ENCODE measurements at regions not wholly inside any gene's neighbourhood (a gene's known extent, or its start where the extent isn't known, plus 50 kb on each side); places are given as distances from the start of the nearest gene placed in this dataset.

DNA sequence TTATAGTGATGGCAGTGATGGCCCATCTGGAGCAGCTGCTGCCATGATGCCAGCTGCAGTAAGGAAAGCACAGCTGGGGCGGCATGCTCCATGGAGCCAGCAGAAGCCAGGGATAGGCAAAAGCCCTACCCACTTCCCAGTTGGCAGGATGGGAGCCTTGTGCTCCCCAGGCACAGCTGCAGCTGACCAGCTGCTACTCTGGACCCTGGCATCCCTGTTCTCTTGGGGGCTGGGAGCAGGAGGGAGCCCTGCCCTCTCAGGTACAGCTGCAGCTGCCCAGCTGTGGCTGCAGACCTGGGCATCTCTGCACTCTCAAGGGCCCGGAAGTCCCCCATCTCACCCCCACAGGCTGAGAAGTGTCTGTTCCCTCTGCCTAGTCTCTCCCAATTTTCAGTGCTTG, 531.9 kb downstream of the PCDH18 start:
- no peak for ATAC-seq

DNA sequence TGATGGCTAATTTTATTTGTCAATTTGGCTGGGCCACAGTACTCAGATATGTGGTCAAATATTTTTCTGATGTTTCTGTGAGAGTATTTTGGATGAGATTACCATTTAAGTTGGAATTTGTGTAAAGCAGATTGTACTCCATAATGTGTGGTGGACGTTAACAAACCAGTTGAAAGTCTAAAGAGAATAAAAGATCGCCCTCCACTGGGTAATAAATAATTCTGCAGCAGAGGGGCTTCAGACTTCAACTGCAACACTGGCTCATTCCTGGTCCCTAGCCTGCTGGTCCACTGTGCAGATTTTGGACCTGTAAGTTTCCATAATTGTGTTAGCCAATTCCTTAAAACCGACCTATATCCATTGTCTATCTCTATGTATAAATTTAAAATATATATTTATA, 540.3 kb downstream of the PCDH18 start:
- ATAC-seq (no peak), DNase-seq (no peak)
- intact Hi-C loops (cut with micrococcal nuclease), result no loop called here

More for the DNA sequence above, 531.9 kb downstream of the PCDH18 start:
- no peak for DNase-seq
- intact Hi-C loops (cut with micrococcal nuclease), result no loop called here

DNA sequence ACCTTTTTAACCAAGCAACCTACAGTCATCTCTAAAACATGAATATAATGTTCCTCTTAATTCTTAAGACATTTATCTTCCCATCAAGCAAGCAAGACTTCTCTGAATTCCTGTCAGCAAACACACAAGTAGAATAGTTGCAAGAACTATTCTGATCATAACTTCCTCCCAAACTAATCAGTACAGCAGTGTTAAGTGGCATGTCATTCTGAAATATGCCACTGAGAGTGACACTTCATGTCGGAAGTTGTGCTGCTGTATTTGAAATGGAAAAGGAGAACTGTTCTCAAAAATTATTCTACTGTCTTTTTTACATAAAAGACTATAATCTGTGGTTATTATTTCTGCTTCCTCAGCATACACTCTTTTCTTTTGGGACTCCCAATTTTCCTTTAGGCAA, 546.6 kb downstream of the PCDH18 start:
- DNase-seq, result no peak
- intact Hi-C loops (cut with micrococcal nuclease), result no loop called here
- no peak for ATAC-seq

DNA sequence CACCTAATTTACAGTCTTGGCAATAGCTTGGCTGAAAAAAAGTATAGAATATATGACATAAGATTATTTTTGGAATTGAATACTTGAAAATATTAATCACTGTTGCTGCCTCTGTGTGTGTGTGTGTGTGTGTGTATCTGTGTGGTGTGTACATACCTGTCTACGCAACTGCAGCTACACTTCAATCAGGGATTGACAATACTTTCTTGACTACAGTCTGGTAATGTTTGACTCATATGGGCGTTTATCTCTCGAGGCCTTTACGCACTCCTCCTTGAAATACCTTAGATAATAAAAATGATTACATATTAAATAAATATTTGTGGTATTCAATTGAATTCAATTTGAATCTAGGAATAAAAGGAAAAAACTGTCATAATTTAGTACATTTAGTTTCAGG, 565.2 kb downstream of the PCDH18 start:
- intact Hi-C loops (cut with micrococcal nuclease), result no loop called here

DNA sequence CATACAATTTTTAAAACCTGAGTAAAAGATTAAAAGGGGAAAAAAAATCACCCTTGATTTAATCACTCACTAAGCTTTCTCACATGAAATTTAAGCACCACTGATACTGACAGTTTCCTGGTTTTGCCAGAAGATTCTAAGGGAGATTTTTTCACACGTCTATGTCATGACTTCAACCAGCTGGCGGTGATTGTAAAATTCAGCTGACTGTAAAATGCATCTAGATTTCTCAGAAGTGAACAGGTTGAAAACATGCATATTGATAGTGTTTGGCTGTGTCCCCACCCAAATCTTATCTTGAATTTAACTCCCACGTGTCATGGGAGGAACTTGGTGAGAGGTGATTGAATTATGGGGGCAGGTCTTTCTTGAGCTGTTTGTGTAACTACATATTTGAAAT, 566.8 kb downstream of the PCDH18 start:
- intact Hi-C loops (cut with micrococcal nuclease), result no loop called here
- no peak for DNase-seq
- no peak for ATAC-seq

More for the DNA sequence above, 565.2 kb downstream of the PCDH18 start:
- ATAC-seq, result no peak
- no peak for DNase-seq

DNA sequence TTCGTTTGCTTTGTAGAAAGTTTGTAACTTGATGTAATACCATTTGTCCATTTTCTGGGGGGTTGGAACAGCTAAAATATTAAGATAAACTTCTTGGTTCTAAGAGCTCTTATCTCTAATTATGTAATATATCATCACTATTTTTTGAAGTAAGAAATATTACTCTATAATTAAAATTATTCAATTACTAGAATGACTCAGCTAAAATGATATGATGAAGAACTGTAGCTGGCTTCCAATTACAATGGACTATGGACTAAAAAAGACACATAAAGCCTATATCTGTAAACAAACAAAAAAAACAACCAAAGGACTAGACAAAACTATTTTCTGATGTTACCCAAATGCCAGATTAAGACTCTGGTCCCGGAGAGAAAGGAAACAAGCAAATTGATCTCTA, 569.4 kb downstream of the PCDH18 start:
- ATAC-seq (no peak), DNase-seq (no peak)
- intact Hi-C loops (cut with micrococcal nuclease), result no loop called here

DNA sequence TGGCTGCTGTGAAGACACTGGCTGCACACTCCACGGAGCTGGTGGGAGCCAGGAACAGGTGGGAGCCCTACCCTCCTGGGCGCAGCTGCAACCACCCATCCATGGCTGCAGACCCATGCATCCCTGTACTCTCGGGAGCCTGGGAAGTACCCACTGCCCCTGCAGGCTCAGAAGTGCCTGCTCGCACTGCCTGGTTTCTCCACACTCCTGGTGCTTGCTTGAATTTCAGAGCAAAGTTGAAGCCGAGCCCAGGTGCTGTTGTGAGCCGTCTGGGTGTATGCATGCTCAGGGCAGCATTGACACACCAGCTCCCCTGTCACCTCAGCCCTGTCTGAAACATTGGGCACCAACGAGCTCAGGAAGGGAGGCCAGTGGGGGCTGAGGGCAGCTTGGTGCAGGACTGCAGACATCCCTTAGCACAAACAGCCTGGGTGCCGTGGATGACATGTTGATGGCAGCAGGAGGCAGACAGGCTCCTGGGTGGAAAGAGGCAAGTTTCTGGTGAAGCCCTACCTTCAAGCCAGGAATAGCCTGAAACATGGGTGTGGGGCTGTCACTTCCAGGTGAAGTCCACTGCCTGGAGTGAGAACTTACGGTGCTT, 585.9 kb downstream of the PCDH18 start:
- DNase-seq (no peak), ATAC-seq (no peak)
- intact Hi-C loops (cut with micrococcal nuclease), result no loop called here

DNA sequence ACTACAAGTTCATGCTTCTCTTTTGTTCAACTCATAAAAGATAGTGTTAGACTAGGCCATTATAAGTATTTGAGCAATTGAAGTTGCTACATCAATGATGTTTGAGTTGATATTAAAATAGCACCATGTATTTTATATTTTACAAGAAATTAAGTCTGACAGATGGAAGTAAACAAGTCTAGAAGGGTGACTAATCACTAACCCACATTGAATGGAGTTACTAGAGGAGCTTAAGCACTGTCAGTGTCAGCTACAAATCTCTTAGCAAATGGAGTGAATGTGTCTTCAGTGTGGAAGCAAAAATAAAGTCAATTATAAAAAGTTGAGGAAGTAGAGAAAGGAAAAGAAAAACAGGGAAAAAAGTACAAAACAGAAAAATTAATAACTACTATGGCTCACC, 592.5 kb downstream of the PCDH18 start:
- DNase-seq (no peak), ATAC-seq (no peak)
- intact Hi-C loops (cut with micrococcal nuclease), result no loop called here

DNA sequence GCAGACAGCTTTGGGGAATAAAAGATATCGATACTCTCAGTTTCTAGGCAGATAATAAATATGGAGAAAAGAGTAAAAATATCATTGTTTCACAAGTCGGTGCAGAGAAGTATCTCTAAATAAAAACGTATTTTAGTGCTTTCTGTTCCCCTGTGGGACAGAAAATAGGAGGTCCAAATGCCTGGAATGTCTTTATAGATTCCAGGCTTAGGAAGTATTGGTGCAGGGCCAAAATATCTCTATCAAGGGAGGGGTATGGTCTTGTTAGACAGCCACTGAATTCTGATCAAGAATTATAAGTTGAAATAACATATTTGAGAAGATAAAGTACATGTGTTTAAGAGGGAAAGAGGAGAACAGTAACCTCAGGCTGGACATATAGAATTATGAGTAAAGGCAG, 596.4 kb downstream of the PCDH18 start:
- intact Hi-C loops (cut with micrococcal nuclease), result no loop called here
- no peak for DNase-seq
- ATAC-seq, result no peak

DNA sequence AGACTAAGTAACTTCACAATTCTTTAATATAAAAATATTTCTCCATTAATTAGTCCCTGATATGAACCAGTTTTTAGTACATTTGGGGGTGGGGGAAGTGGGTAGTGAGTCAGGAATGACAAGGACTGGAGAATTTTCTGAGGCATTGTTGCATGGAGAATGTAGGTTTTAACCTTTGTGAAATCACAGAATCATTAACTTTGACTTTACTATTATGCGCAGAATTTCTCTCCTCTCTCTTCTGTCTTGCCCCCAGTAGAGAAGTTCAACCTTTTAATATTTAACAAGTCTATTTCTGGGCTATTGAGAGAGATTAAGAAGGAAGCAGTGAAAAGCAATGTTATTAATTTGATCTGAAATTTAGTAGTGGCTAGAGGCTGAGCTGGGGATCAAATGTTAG, 597.0 kb downstream of the PCDH18 start:
- DNase-seq, result no peak
- ATAC-seq, result no peak
- intact Hi-C loops (cut with micrococcal nuclease), result no loop called here

DNA sequence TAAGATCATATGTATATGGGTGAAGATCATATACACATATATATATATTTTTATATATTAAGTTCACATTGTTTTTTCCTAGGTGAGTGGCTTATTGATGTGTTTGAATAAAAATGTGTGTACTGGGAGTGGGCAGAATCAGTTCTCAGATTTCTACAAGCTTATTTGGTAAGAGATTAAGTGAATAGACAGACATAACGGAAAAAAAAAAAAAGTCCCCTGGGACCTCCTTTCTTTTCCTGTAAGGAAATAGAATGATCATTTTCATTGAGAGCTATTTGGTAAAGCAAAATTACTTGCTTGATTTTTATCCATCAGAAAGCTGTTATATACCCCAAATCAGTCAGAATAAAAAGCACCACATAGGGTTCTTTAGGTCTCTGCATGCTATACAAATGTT, 597.7 kb downstream of the PCDH18 start:
- intact Hi-C loops (cut with micrococcal nuclease), result no loop called here
- DNase-seq (no peak), ATAC-seq (no peak)

DNA sequence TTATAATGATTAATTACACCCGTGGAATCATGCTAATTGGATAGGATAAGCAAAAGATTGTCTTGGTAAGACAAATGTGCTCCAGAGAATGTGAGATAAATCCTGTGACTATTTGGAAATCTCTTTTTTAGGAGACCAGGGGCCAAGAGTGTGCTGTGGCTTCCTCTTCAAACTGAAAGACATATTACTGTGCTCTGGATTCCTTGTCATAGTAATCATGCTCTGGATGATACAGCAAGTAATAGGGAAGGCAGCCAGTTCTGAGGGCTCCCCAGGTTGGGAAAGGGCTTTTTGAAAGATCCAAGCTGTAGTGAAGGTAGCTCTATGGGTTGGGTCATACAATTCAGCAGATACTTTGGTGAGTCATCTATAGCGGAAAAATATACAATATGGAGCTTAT, 600.5 kb downstream of the PCDH18 start:
- no peak for ATAC-seq
- DNase-seq, result no peak
- intact Hi-C loops (cut with micrococcal nuclease), result no loop called here

DNA sequence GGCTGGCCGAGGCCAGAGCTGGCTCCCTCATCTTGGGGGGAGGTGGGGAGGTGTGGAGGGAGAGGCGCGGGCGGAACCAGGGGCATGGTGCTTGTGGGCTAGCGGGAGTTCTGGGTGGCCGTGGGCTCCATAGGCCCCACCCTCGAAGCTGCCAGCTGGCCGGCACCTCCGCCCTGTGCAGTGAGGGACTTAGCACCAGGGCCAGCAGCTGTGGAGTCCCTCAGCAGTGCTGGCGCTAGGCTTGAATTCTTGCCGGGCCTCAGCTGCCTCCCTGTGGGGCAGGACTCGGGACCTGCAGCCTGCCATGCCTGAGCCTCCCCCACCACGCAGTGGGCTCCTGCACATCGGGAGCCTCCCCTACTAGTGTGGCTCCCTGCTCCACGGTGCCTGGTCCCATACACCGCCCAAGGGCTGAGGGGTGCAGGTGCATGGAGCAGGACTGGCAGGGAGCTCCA, 603.3 kb downstream of the PCDH18 start:
- DNase-seq, result no peak
- intact Hi-C loops (cut with micrococcal nuclease), result no loop called here
- ATAC-seq, result no peak

DNA sequence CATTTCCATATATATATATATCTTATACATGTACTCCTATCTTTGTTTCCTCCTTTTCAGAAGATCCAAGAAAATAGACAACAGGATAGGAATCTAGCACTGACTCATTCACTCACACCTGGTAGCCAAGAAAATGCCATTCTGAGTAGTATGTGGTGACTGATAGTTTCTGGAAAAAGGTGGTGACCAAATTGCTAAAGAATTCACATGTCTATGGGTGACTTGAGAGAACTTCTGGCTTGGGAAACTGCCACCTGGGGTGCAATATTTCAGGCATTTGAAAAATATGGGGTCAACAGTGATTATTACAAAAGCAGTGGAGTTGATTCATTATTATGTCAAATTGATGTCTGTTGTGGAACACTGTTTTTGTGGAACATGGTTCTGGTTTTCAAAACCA, 605.1 kb downstream of the PCDH18 start:
- intact Hi-C loops (cut with micrococcal nuclease), result no loop called here
- DNase-seq (no peak), ATAC-seq (no peak)

DNA sequence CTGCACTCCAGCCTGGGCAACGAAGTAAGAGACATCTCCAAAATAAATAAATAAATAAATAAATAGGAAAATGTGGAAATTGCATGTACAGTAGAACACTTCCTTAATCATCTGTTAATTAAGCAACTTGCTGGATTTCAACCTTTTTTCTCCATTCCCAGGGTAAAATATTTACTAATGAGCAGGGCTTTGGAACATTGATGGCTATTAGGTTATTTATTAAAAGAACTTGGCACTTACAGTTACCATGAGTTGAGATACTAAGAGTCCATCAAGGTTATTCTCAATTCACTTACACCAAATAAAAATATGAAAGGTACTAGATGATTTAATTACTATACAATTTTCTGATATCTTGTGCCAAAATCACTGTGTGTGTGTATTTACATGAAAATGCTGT, 607.1 kb downstream of the PCDH18 start:
- ATAC-seq, result no peak
- intact Hi-C loops (cut with micrococcal nuclease), result no loop called here
- DNase-seq, result no peak

DNA sequence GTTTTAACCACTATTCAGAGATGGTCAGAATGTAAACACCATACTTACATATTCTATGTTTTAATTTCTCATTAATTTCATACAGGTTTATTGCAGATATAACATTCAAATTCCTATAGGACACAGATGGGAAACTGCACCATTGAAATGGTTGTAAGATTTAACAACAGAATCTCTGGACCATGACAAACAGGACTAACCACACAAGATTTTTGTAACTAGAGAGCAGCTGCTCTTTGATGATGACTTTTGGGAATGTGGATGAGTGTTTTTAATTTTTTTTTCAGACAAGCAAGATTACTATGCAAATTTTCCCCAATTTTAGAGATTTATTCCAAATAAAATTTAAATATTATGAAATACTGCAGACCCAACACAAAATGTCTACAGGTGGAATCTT, 610.2 kb downstream of the PCDH18 start:
- intact Hi-C loops (cut with micrococcal nuclease), result no loop called here
- ATAC-seq, result no peak

DNA sequence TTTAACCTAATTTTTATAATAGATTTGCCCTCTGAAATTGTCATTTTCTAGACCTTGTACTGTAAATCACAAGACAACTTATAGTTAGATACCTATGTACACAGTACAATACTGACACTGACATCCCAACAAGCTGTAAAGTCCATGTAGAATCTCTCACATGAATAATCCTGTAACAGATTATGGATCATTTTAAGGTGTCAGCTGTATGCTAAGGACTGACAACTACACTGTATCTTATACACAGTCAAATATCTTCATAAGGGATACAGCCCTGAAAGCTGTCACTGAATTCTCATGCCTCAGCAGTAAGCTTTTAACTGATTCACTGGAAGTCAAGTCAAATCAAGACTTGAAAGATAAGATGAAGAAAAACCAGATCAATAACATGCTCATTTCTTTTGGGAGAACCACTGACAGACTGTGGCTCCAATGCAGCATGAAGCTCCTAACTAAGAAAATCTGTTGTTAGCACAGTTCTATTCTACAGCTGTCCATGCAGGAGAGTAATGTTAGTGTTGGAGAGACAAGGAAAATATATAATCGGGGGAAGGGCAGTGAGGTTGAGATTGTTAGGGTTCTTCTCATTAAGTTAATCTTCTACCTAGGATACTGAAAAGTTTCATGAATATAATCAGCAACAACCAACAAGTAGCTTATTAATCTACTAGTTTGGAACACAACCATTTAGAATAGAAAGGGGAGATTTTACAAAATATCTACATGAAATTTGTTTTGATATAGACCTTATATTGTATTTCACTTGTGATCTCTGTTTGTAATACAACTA, 612.0 kb downstream of the PCDH18 start:
- DNase-seq (no peak), ATAC-seq (no peak)
- intact Hi-C loops (cut with micrococcal nuclease), result no loop called here

More for the DNA sequence above, 610.2 kb downstream of the PCDH18 start:
- no peak for DNase-seq

DNA sequence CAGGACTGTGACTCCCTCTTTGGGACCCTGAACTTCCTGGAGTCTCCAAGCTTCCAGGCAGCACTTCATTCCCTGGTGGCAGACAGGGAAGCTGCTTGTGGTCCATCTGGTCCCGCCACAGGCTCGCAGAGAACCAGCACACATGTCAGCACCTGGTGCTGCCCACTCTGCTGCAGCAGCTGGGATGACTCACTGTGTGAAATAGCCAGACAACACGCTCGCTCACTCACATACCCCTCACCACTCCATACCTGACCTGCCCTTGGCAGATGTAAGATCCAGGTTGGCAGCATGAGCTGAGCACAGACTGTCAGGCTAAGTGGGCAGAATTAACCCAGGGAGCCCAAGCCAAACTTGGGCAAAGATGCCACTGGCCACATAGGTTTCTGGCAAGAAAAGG, 613.5 kb downstream of the PCDH18 start:
- ATAC-seq, result no peak
- DNase-seq, result no peak

DNA sequence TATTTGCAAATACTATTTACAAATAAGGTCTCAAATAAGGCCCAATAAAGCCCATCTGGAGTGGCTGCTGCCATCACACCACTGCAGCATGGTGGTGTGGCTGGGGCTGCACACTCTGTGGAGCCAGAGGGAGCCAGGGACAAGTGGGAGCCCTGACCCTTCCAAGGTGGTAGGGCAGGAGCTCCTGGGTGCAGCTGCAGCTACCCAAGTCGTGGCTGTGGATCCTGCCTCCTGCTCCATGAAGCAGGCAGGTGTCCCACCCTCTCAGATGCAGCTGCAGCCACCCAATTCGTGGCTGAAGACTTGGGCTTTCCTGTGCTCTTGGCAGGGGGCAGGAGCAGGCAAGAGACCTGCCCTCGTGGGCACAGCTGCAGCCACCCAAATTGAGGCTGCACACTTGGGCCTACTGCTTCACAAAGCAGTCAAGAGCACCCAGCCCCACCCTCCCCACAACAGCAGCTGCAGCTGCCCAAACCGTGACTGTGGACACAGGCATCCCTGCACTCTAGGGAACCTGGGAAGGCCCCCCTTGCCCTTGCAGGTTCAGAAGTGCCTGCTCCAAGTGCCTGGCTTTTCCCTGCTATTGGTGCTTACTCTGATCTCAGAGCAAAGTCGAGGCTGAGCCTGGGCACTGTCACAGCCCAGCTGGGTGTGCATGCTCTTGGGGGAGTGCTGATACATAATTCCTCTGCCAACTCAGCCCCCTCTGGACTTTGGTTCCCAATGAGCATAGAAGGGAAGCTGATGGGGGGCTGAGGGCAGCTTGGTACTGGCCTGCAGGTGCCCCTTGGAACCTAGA, 614.8 kb downstream of the PCDH18 start:
- DNase-seq (no peak), ATAC-seq (no peak)
- intact Hi-C loops (cut with micrococcal nuclease), result no loop called here

More for the DNA sequence above, 613.5 kb downstream of the PCDH18 start:
- intact Hi-C loops (cut with micrococcal nuclease), result no loop called here

DNA sequence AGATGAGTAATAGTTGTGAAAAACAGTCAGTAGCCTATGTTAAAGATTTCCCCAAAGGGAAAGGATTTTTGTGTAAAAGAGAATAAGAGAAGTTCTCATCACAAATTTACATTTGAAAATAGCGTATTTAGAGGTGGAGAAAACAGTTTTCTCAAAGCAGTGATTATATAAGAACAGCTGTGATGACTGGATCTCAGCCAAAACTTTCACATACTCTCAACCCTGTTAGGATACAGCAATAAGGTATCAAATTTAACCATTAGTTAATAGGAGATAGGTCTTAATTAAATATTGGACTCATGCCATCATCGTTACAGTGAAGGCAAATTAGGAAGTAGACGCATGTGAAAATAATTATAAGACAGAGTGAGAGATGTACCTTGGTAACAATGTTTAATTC, 622.7 kb downstream of the PCDH18 start:
- ATAC-seq (no peak), DNase-seq (no peak)
- intact Hi-C loops (cut with micrococcal nuclease), result no loop called here

All from left ventricle myocardium superior (tissue), 1 donor.